Aorta (tissue), 5 donors: ENCODE measurements at regions not wholly inside any gene's neighbourhood (a gene's known extent, or its start where the extent isn't known, plus 50 kb on each side); places are given as distances from the start of the nearest gene placed in this dataset.
A peak's percentile ranks its signal among the peaks of the same experiment; 100 is the strongest.

ENCODE experiments used
- ATAC-seq: fragments of 200-7000 bp; cut with Tn5 transposase; one replicate; pipeline ENCODE4 v1.9.1; 2022; ENCODE audit warnings: moderate library complexity; ENCODE audit not compliant: low FRiP score
- DNase-seq, 2 donors: peaks; one replicate each; pipeline ENCODE4 v3.0.0-alpha.2; 2020
- H3K27ac ChIP-seq, 2 donors: one replicate each; pipeline ENCODE4 v1.5.1; 2013; ENCODE audit warnings: low read length in 2 of 2, mild to moderate bottlenecking in 2 of 2, moderate library complexity in 2 of 2, control low read depth in 1 of 2, inconsistent platforms in 1 of 2, low read depth in 1 of 2
- H3K27me3 ChIP-seq, 2 donors: one replicate each; pipeline ENCODE4 v1.6.1; 2013; ENCODE audit warnings: control low read depth in 1 of 2, low read length in 1 of 2, mild to moderate bottlenecking in 1 of 2, moderate library complexity in 1 of 2; ENCODE audit not compliant: insufficient read depth in 2 of 2, control insufficient read depth in 1 of 2
- H3K36me3 ChIP-seq, 2 donors: one replicate each; pipeline ENCODE4 v1.6.1; 2013; ENCODE audit warnings: control low read depth in 1 of 2, low read length in 1 of 2, mild to moderate bottlenecking in 1 of 2; ENCODE audit not compliant: insufficient read depth in 2 of 2, control insufficient read depth in 1 of 2
- H3K4me1 ChIP-seq, 2 donors: one replicate each; pipeline ENCODE4 v1.6.1; 2013; ENCODE audit warnings: low read length in 2 of 2, control low read depth in 1 of 2, mild to moderate bottlenecking in 1 of 2, moderate library complexity in 1 of 2; ENCODE audit not compliant: insufficient read depth in 2 of 2, control insufficient read depth in 1 of 2
- H3K4me3 ChIP-seq, 2 donors: one replicate each; pipeline ENCODE4 v1.5.1; 2013; ENCODE audit warnings: low read length in 2 of 2, control low read depth in 1 of 2, mild to moderate bottlenecking in 1 of 2
- H3K9me3 ChIP-seq: one replicate; pipeline ENCODE4 v1.6.1; 2013; ENCODE audit warnings: mild to moderate bottlenecking, low read length; ENCODE audit not compliant: control insufficient read depth
- WGBS, 2 donors: extraction: QIAGEN DNeasy Blood & Tissue Kit; methylation state at CpG; one replicate each; pipeline ENCODE4 v1.1.7; 2013; 5-methylcytosine and 5-hydroxymethylcytosine counted together
- intact Hi-C, 2 donors: fragments of 100-400 bp; cut with DNase I; formaldehyde crosslinking; loops; one replicate each; pipeline versions ENCODE4 v1.14.2 to v1.15.0; 2022
- donor health status: healthy with polysubstance abuse.
- donor health status: Bipolar disorder and iron deficiency.
- donor health status: DM: no; HTN: no; CAD: no.
- donor health status: DM: no; HTN: no; CAD: no.
- donor health status: DM: yes; HTN: yes; CAD: no.

GRCh38 chr16:11449716-11450115 lies 104.5 kb downstream of the RMI2 start:
- DNase-seq (no peak), ATAC-seq (no peak)
- Histone ChIP-seq H3K9me3 (no peaks in the 10 kb centered on the region), H3K27ac (no peak overlapping the region), H3K4me1 (no peaks in the 10 kb centered on the region), H3K36me3 (no peaks in the 10 kb centered on the region), H3K27me3 (no peaks in the 10 kb centered on the region), H3K4me3 (no peak overlapping the region)
- 95 to 98% methylated on average over 7 of the region's 7 CpGs for WGBS, 2 donors
- intact Hi-C loops: no loop called here

GRCh38 chr16:11450136-11450535 lies 104.9 kb downstream of the RMI2 start:
- no peaks in the 10 kb centered on the region for H3K9me3 ChIP-seq

GRCh38 chr16:11452298-11452697 lies 107.0 kb downstream of the RMI2 start:
- H3K27ac ChIP-seq: peak overlapping the region; percentile 4 to 19
- H3K4me3 ChIP-seq: no peak overlapping the region
- no peaks in the 10 kb centered on the region for H3K36me3 ChIP-seq
- H3K4me1 ChIP-seq: no peaks in the 10 kb centered on the region
- no peak for DNase-seq
- H3K27me3 ChIP-seq: no peaks in the 10 kb centered on the region
- H3K9me3 ChIP-seq: no peaks in the 10 kb centered on the region
- WGBS, 2 donors: 95 to 97% methylated on average over 7 of the region's 7 CpGs
- no peak for ATAC-seq
- intact Hi-C loops: no loop called here

More at GRCh38 chr16:11450136-11450535, 104.9 kb downstream of the RMI2 start:
- Histone ChIP-seq H3K27me3 (no peaks in the 10 kb centered on the region), H3K36me3 (no peaks in the 10 kb centered on the region), H3K27ac (no peak overlapping the region), H3K4me3 (no peak overlapping the region), H3K4me1 (no peaks in the 10 kb centered on the region)
- intact Hi-C loops: no loop called here
- ATAC-seq: no peak
- 96% methylated on average over 9 of the region's 9 CpGs for WGBS, 2 donors
- DNase-seq: no peak

- DNase-seq (no peak), ATAC-seq (no peak)
- Histone ChIP-seq H3K27ac (peak overlapping the region; percentile 4 to 56), H3K4me1 (no peaks in the 10 kb centered on the region), H3K27me3 (no peaks in the 10 kb centered on the region), H3K4me3 (no peak overlapping the region), H3K9me3 (no peaks in the 10 kb centered on the region), H3K36me3 (no peaks in the 10 kb centered on the region)
- intact Hi-C loops: no loop called here
- WGBS, 2 donors: 6 to 10% methylated on average over 5 of the region's 5 CpGs
Measured at GRCh38 chr16:11452746-11453389, 107.6 kb downstream of the RMI2 start.

GRCh38 chr16:11456741-11457140 lies 111.5 kb downstream of the RMI2 start:
- Histone ChIP-seq H3K27me3 (no peaks in the 10 kb centered on the region), H3K4me3 (no peak overlapping the region), H3K4me1 (no peaks in the 10 kb centered on the region), H3K36me3 (no peaks in the 10 kb centered on the region), H3K9me3 (no peaks in the 10 kb centered on the region), H3K27ac (no peak overlapping the region)
- 97 to 99% methylated on average over 10 of the region's 10 CpGs for WGBS, 2 donors
- ATAC-seq (no peak), DNase-seq (no peak)
- intact Hi-C loops: no loop called here

GRCh38 chr16:11459722-11460121 lies 114.5 kb downstream of the RMI2 start:
- DNase-seq: no peak
- no peak for ATAC-seq
- intact Hi-C loops: no loop called here
- Histone ChIP-seq H3K4me3 (no peak overlapping the region), H3K4me1 (no peaks in the 10 kb centered on the region), H3K36me3 (no peaks in the 10 kb centered on the region), H3K9me3 (no peaks in the 10 kb centered on the region), H3K27me3 (no peaks in the 10 kb centered on the region), H3K27ac (no peak overlapping the region)
- 83 to 94% methylated on average over 8 of the region's 8 CpGs for WGBS, 2 donors

GRCh38 chr16:11460820-11461594 lies 115.7 kb downstream of the RMI2 start:
- ATAC-seq: no peak
- 86 to 87% methylated on average over 18 of the region's 18 CpGs for WGBS, 2 donors
- intact Hi-C loops: no loop called here
- no peaks in the 10 kb centered on the region for H3K4me1 ChIP-seq
- no peaks in the 10 kb centered on the region for H3K9me3 ChIP-seq
- no peaks in the 10 kb centered on the region for H3K27me3 ChIP-seq
- H3K4me3 ChIP-seq: no peak overlapping the region
- no peak for DNase-seq
- H3K36me3 ChIP-seq: no peaks in the 10 kb centered on the region
- H3K27ac ChIP-seq: no peak overlapping the region

- DNase-seq (no peak), ATAC-seq (no peak)
- 81 to 82% methylated on average over 6 of the region's 6 CpGs for WGBS, 2 donors
- H3K9me3 ChIP-seq: no peaks in the 10 kb centered on the region
- H3K27ac ChIP-seq: no peak overlapping the region
- no peaks in the 10 kb centered on the region for H3K4me1 ChIP-seq
- no peak overlapping the region for H3K4me3 ChIP-seq
- intact Hi-C loops: no loop called here
- no peaks in the 10 kb centered on the region for H3K36me3 ChIP-seq
- no peaks in the 10 kb centered on the region for H3K27me3 ChIP-seq
Measured at GRCh38 chr16:11461595-11461990, 116.3 kb downstream of the RMI2 start.

- Histone ChIP-seq H3K4me1 (no peaks in the 10 kb centered on the region), H3K27me3 (no peaks in the 10 kb centered on the region), H3K27ac (no peak overlapping the region), H3K4me3 (no peak overlapping the region), H3K9me3 (no peaks in the 10 kb centered on the region), H3K36me3 (no peaks in the 10 kb centered on the region)
- DNase-seq (no peak), ATAC-seq (no peak)
- 95% methylated on average over 15 of the region's 15 CpGs for WGBS, 2 donors
- intact Hi-C loops: no loop called here
Measured at GRCh38 chr16:11462036-11462435, 116.8 kb downstream of the RMI2 start.
